Neural crest cell (in vitro differentiated cells): ENCODE measurements at regions not wholly inside any gene's neighbourhood (a gene's known extent, or its start where the extent isn't known, plus 50 kb on each side); places are given as distances from the start of the nearest gene placed in this dataset.

Experiments
- DNase-seq: peaks from one replicate; pipeline ENCODE4 v3.0.0; 2021; ENCODE audit warnings: low read depth, mixed read lengths, low spot score
- H3K27ac Mint-ChIP-seq: one replicate; pipeline ENCODE4 v1.8.0; 2021; ENCODE audit warnings: mild to moderate bottlenecking, mixed read lengths; ENCODE audit not compliant: unreplicated experiment
- H3K27me3 Mint-ChIP-seq: 2 replicates; pipeline ENCODE4 v1.8.0; 2021; ENCODE audit warnings: low read depth, mild to moderate bottlenecking, mixed read lengths
- H3K36me3 Mint-ChIP-seq: 2 replicates; pipeline ENCODE4 v1.8.0; 2021; ENCODE audit warnings: low read depth, mild to moderate bottlenecking, mixed read lengths
- H3K4me1 Mint-ChIP-seq: 2 replicates; pipeline ENCODE4 v1.8.0; 2021; ENCODE audit warnings: mixed read lengths
- H3K4me3 Mint-ChIP-seq: one replicate; pipeline ENCODE4 v1.8.0; 2021; ENCODE audit warnings: mild to moderate bottlenecking, mixed read lengths
- H3K9me3 Mint-ChIP-seq: 2 replicates; pipeline ENCODE4 v1.8.0; 2021; ENCODE audit warnings: mixed read lengths
- CTCF ChIP-seq: fragments of 200-600 bp; sonication (generic); conservative IDR thresholded peaks from 2 replicates; pipeline ENCODE4 v1.5.0; 2021; ENCODE audit warnings: antibody characterized with exemption, mild to moderate bottlenecking

- no peaks in the 10 kb centered on the region for H3K36me3 Mint-ChIP-seq
- no peaks in the 10 kb centered on the region for H3K4me1 Mint-ChIP-seq
- TF ChIP-seq CTCF = no peak
- H3K27ac Mint-ChIP-seq = no peak overlapping the region
- DNase-seq = no peak
- H3K9me3 Mint-ChIP-seq = no peaks in the 10 kb centered on the region
- no peak overlapping the region for H3K4me3 Mint-ChIP-seq
- H3K27me3 Mint-ChIP-seq = no peaks in the 10 kb centered on the region
Observed at GRCh38 chr15:35775471-35775870, 229.5 kb upstream of the DPH6 start.

- Mint-ChIP-seq H3K4me1 (no peaks in the 10 kb centered on the region), H3K9me3 (no peaks in the 10 kb centered on the region), H3K36me3 (no peaks in the 10 kb centered on the region), H3K27me3 (no peaks in the 10 kb centered on the region), H3K27ac (no peak overlapping the region), H3K4me3 (no peak overlapping the region)
- no peak for DNase-seq
- TF ChIP-seq CTCF = no peak
Observed at GRCh38 chr15:35777061-35777460, 231.1 kb upstream of the DPH6 start.

- H3K4me3 Mint-ChIP-seq = no peak overlapping the region
- H3K9me3 Mint-ChIP-seq = no peaks in the 10 kb centered on the region
- no peak for DNase-seq
- no peaks in the 10 kb centered on the region for H3K4me1 Mint-ChIP-seq
- no peak overlapping the region for H3K27ac Mint-ChIP-seq
- no peaks in the 10 kb centered on the region for H3K36me3 Mint-ChIP-seq
- H3K27me3 Mint-ChIP-seq = no peaks in the 10 kb centered on the region
- no peak for TF ChIP-seq CTCF
Observed at GRCh38 chr15:35783203-35783602, 237.2 kb upstream of the DPH6 start.

- no peak overlapping the region for H3K4me3 Mint-ChIP-seq
- peaks cover under 1% of the 10 kb centered on the region for H3K9me3 Mint-ChIP-seq
- no peaks in the 10 kb centered on the region for H3K36me3 Mint-ChIP-seq
- no peaks in the 10 kb centered on the region for H3K4me1 Mint-ChIP-seq
- TF ChIP-seq CTCF = no peak
- DNase-seq = no peak
- no peaks in the 10 kb centered on the region for H3K27me3 Mint-ChIP-seq
- no peak overlapping the region for H3K27ac Mint-ChIP-seq
Observed at GRCh38 chr15:35784745-35785144, 238.8 kb upstream of the DPH6 start.

- H3K36me3 Mint-ChIP-seq = no peaks in the 10 kb centered on the region
- no peak overlapping the region for H3K27ac Mint-ChIP-seq
Observed at GRCh38 chr15:35810007-35810406, 264.0 kb upstream of the DPH6 start.

More at GRCh38 chr15:35810007-35810406, 264.0 kb upstream of the DPH6 start:
- no peak for TF ChIP-seq CTCF
- no peaks in the 10 kb centered on the region for H3K27me3 Mint-ChIP-seq
- no peaks in the 10 kb centered on the region for H3K4me1 Mint-ChIP-seq
- no peak for DNase-seq
- H3K9me3 Mint-ChIP-seq = no peaks in the 10 kb centered on the region
- no peak overlapping the region for H3K4me3 Mint-ChIP-seq
